ENCODE measurements at regions not wholly inside any gene's neighbourhood (a gene's known extent, or its start where the extent isn't known, plus 50 kb on each side); places are given as distances from the start of the nearest gene placed in this dataset.

GRCh38 chr13:63206461-63206860 is 1790.8 kb upstream of the PCDH20 start:
- no peak for DNase-seq

- DNase-seq: no peak
Observed at GRCh38 chr13:63201493-63201892, 1785.8 kb upstream of the PCDH20 start.

GRCh38 chr13:63199508-63199907 is 1783.9 kb upstream of the PCDH20 start:
- DNase-seq: no peak

GRCh38 chr13:63198071-63198470 is 1782.4 kb upstream of the PCDH20 start:
- no peak for DNase-seq

GRCh38 chr13:63195726-63196125 is 1780.1 kb upstream of the PCDH20 start:
- DNase-seq: no peak

- no peak for DNase-seq
Observed at GRCh38 chr13:63190742-63191141, 1775.1 kb upstream of the PCDH20 start.

- DNase-seq: no peak
Observed at GRCh38 chr13:63190219-63190618, 1774.6 kb upstream of the PCDH20 start.

- no peak for DNase-seq
Observed at GRCh38 chr13:63189712-63190111, 1774.1 kb upstream of the PCDH20 start.

- no peak for DNase-seq
Observed at GRCh38 chr13:63184693-63185092, 1769.0 kb upstream of the PCDH20 start.

- no peak for DNase-seq
Observed at GRCh38 chr13:63175536-63175935, 1759.9 kb upstream of the PCDH20 start.

GRCh38 chr13:63167699-63168337 is 1752.2 kb upstream of the PCDH20 start:
- DNase-seq: no peak

GRCh38 chr13:63166345-63166744 is 1750.7 kb upstream of the PCDH20 start:
- no peak for DNase-seq

GRCh38 chr13:63163903-63164302 is 1748.3 kb upstream of the PCDH20 start:
- DNase-seq: no peak

- DNase-seq: no peak
Observed at GRCh38 chr13:63161219-63161618, 1745.6 kb upstream of the PCDH20 start.

- DNase-seq: no peak
Observed at GRCh38 chr13:63156816-63157215, 1741.2 kb upstream of the PCDH20 start.

- DNase-seq: no peak
Observed at GRCh38 chr13:63149375-63149774, 1733.7 kb upstream of the PCDH20 start.

- DNase-seq: no peak
Observed at GRCh38 chr13:63139277-63139676, 1723.6 kb upstream of the PCDH20 start.

- DNase-seq: no peak
Observed at GRCh38 chr13:63129995-63130394, 1714.3 kb upstream of the PCDH20 start.

- no peak for DNase-seq
Observed at GRCh38 chr13:63128716-63129115, 1713.1 kb upstream of the PCDH20 start.

GRCh38 chr13:63124863-63125262 is 1709.2 kb upstream of the PCDH20 start:
- DNase-seq: no peak

GRCh38 chr13:63120883-63121282 is 1705.2 kb upstream of the PCDH20 start:
- no peak for DNase-seq

- DNase-seq: no peak
Observed at GRCh38 chr13:63117710-63118109, 1702.1 kb upstream of the PCDH20 start.

- no peak for DNase-seq
Observed at GRCh38 chr13:63112799-63113395, 1697.2 kb upstream of the PCDH20 start.

GRCh38 chr13:63110466-63110865 is 1694.8 kb upstream of the PCDH20 start:
- DNase-seq: no peak

Measured in activated T-cell treated with anti-CD3 and anti-CD28 coated beads, Interleukin-2, amount 50 U/mL, for 48 hours (primary cell).